ENCODE measurements at regions not wholly inside any gene's neighbourhood (a gene's known extent, or its start where the extent isn't known, plus 50 kb on each side); places are given as distances from the start of the nearest gene placed in this dataset.

DNA sequence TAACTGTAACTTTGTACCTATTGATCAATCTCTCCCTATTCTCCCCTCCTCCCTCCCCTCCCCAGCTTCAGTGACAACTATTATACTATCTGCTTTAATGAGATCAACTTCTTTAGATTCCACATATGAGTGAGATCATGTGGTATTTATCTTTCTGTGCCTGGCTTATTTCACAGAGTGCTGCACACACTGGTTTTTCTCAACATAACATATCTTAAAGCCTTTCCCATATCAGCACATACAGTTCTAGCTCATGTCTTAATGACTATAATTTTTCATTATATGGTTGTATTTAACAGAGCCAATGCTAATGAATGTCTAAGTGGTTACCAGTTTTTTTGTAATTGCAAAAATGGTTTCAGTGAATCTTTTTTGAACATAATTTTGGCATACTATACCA is 340.3 kb upstream of the DDI1 start:
- TF ChIP-seq, protein P1, sequence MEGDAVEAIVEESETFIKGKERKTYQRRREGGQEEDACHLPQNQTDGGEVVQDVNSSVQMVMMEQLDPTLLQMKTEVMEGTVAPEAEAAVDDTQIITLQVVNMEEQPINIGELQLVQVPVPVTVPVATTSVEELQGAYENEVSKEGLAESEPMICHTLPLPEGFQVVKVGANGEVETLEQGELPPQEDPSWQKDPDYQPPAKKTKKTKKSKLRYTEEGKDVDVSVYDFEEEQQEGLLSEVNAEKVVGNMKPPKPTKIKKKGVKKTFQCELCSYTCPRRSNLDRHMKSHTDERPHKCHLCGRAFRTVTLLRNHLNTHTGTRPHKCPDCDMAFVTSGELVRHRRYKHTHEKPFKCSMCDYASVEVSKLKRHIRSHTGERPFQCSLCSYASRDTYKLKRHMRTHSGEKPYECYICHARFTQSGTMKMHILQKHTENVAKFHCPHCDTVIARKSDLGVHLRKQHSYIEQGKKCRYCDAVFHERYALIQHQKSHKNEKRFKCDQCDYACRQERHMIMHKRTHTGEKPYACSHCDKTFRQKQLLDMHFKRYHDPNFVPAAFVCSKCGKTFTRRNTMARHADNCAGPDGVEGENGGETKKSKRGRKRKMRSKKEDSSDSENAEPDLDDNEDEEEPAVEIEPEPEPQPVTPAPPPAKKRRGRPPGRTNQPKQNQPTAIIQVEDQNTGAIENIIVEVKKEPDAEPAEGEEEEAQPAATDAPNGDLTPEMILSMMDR (IDR thresholded peaks at IDR 0.05; ENCODE audit: low read depth, low read length, missing input control): no peak
- TF ChIP-seq TAF1 (conservative IDR thresholded peaks at IDR 0.05): no peak

Data from liver (tissue), 3 donors.